ENCODE measurements at regions not wholly inside any gene's neighbourhood (a gene's known extent, or its start where the extent isn't known, plus 50 kb on each side); places are given as distances from the start of the nearest gene placed in this dataset.

GRCh38 chr9:84484172-84484571, 143.6 kb upstream of the SLC28A3 start:
- intact Hi-C loops (cut with DNase I, micrococcal nuclease) = no loop called here
- Mint-ChIP-seq H3K4me3 (no peak overlapping the region), H3K36me3 (ENCODE audit: low read depth) (no peaks in the 10 kb centered on the region), H3K27me3 (peaks cover 5% of the 10 kb centered on the region), H3K9me3 (peaks cover 4% of the 10 kb centered on the region), H3K4me1 (ENCODE audit: low read depth) (no peaks in the 10 kb centered on the region), H3K27ac (no peak overlapping the region)
- Histone ChIP-seq H3K4me1 (ENCODE audit: insufficient read depth, low read length) (no peaks in the 10 kb centered on the region), H3K27me3 (ENCODE audit: control insufficient read depth in 1 of 2, insufficient read depth in 2 of 2, low read length in 2 of 2) (no peaks in the 10 kb centered on the region), H3K4me3 (ENCODE audit: low read length) (no peak overlapping the region), H3K9me3 (ENCODE audit: control insufficient read depth in 1 of 2, insufficient read depth in 1 of 2, low read length in 2 of 2) (no peaks in the 10 kb centered on the region), H3K36me3 (ENCODE audit: insufficient read depth, low read length) (no peaks in the 10 kb centered on the region), H3K27ac (ENCODE audit: low read depth in 1 of 2, low read length in 2 of 2) (no peak overlapping the region)
- CTCF ChIA-PET = no interaction called here
- TF ChIP-seq CTCF (IDR thresholded peaks at IDR 0.05) = no peak
- POLR2A ChIA-PET = no interaction called here
- DNase-seq = no peak
- ATAC-seq (ENCODE audit: poor library complexity) = no peak

DNA sequence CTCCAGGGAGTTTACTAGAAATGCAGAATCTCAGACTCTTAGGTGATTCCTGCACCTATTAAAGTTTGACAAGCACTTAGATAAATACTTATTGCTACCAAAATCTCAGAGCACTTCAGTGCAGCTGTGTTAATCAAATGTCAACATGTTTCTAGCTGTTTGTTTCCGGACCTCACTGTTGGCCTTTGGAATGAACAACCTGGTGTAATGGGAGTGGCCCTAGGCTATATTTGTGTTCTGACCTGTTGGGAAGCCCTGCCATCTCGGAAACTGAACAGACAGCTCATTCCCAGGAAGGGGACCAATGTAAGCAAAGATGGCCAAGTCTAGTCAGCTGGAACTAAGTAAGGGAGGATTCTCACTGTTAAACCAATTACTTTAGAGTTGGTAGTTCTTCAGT, 145.0 kb upstream of the SLC28A3 start:
- ChIA-PET CTCF (no interaction called here), POLR2A (no interaction called here)
- Mint-ChIP-seq H3K9me3 (peaks cover 4% of the 10 kb centered on the region), H3K4me1 (ENCODE audit: low read depth) (no peaks in the 10 kb centered on the region), H3K27me3 (peaks cover 5% of the 10 kb centered on the region), H3K4me3 (no peak overlapping the region), H3K36me3 (ENCODE audit: low read depth) (no peaks in the 10 kb centered on the region), H3K27ac (no peak overlapping the region)
- Histone ChIP-seq H3K9me3 (ENCODE audit: control insufficient read depth in 1 of 2, insufficient read depth in 1 of 2, low read length in 2 of 2) (no peaks in the 10 kb centered on the region), H3K4me3 (ENCODE audit: low read length) (no peak overlapping the region), H3K27me3 (ENCODE audit: control insufficient read depth in 1 of 2, insufficient read depth in 2 of 2, low read length in 2 of 2) (no peaks in the 10 kb centered on the region), H3K36me3 (ENCODE audit: insufficient read depth, low read length) (no peaks in the 10 kb centered on the region), H3K4me1 (ENCODE audit: insufficient read depth, low read length) (no peaks in the 10 kb centered on the region), H3K27ac (ENCODE audit: low read depth in 1 of 2, low read length in 2 of 2) (no peak overlapping the region)
- DNase-seq (no peak), ATAC-seq (ENCODE audit: poor library complexity) (no peak)
- intact Hi-C loops (cut with DNase I, micrococcal nuclease) = no loop called here
- no peak for TF ChIP-seq CTCF (IDR thresholded peaks at IDR 0.05)

DNA sequence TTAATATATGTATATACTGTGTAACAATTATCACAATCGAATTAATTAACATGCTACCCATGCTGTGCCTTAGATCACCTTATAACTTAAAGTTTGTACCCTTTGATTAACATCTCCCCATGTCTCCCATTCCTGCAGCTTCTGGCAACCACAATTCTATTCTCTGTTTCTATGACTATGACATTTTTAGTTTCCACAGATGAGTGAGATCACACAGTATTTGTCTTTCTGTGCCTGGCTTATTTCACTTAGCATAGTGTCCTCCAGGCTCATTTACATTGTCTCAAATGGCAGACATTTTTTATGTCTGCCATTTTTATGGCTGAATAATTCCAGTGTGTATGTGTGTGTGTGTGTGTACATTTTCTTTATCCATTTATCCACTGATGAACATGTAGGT, 146.1 kb upstream of the SLC28A3 start:
- CTCF ChIA-PET = no interaction called here
- Mint-ChIP-seq H3K27me3 (peaks cover 5% of the 10 kb centered on the region), H3K4me3 (no peak overlapping the region), H3K4me1 (ENCODE audit: low read depth) (no peaks in the 10 kb centered on the region), H3K9me3 (peaks cover 4% of the 10 kb centered on the region), H3K36me3 (ENCODE audit: low read depth) (no peaks in the 10 kb centered on the region), H3K27ac (no peak overlapping the region)
- Histone ChIP-seq H3K9me3 (ENCODE audit: control insufficient read depth in 1 of 2, insufficient read depth in 1 of 2, low read length in 2 of 2) (no peaks in the 10 kb centered on the region), H3K4me1 (ENCODE audit: insufficient read depth, low read length) (no peaks in the 10 kb centered on the region), H3K27ac (ENCODE audit: low read depth in 1 of 2, low read length in 2 of 2) (no peak overlapping the region), H3K36me3 (ENCODE audit: insufficient read depth, low read length) (no peaks in the 10 kb centered on the region), H3K4me3 (ENCODE audit: low read length) (no peak overlapping the region), H3K27me3 (ENCODE audit: control insufficient read depth in 1 of 2, insufficient read depth in 2 of 2, low read length in 2 of 2) (no peaks in the 10 kb centered on the region)
- ATAC-seq (ENCODE audit: poor library complexity) (no peak), DNase-seq (no peak)
- intact Hi-C loops (cut with DNase I, micrococcal nuclease) = no loop called here
- TF ChIP-seq CTCF (IDR thresholded peaks at IDR 0.05) = no peak
- POLR2A ChIA-PET = no interaction called here

All from CD4-positive, alpha-beta T cell (primary cell).